Sigmoid colon (tissue), 6 donors: ENCODE measurements at regions not wholly inside any gene's neighbourhood (a gene's known extent, or its start where the extent isn't known, plus 50 kb on each side); places are given as distances from the start of the nearest gene placed in this dataset.

Experiments used
- DNase-seq: peaks from one replicate; pipeline ENCODE4 v3.0.0-alpha.2; 2019
- H3K27ac ChIP-seq, 4 donors: fragments of 200-600 bp; sonication (generic); one replicate each; pipeline ENCODE4 v1.5.1; 2016 to 2019; ENCODE audit warnings: mild to moderate bottlenecking in 1 of 4
- H3K27me3 ChIP-seq, 3 donors: fragments of 200-600 bp; sonication (generic); one replicate each; pipeline ENCODE4 v1.5.1; 2019; ENCODE audit warnings: mild to moderate bottlenecking in 1 of 3
- H3K36me3 ChIP-seq, 4 donors: fragments of 200-600 bp; sonication (generic); one replicate each; pipeline ENCODE4 v1.5.1; 2016 to 2019
- H3K4me1 ChIP-seq, 4 donors: fragments of 200-600 bp; sonication (generic); one replicate each; pipeline ENCODE4 v1.5.1; 2017 to 2019
- H3K4me3 ChIP-seq, 4 donors: fragments of 200-600 bp; sonication (generic); one replicate each; pipeline ENCODE4 v1.5.1; 2017 to 2019; ENCODE audit warnings: mild to moderate bottlenecking in 2 of 4, moderate library complexity in 1 of 4
- H3K9me3 ChIP-seq, 4 donors: fragments of 200-600 bp in 3 of 4; sonication (generic) in 3 of 4; one replicate each; pipeline versions ENCODE4 v1.5.1 to v1.6.1; 2013 to 2019
- CTCF ChIP-seq, 4 experiments: fragments of 450-650 bp in 3 of 4; fragments of 200-600 bp in 1 of 4; IDR thresholded peaks; one replicate each; pipeline ENCODE4 v1.5.1; 2016 to 2019; ENCODE audit warnings: antibody characterized with exemption in 4 of 4, mild to moderate bottlenecking in 3 of 4, moderate library complexity in 2 of 4
- EP300 ChIP-seq, 4 donors: sonication (generic); formaldehyde crosslinking; IDR thresholded peaks; one replicate each; pipeline ENCODE4 v1.6.1; 2017; ENCODE audit warnings: antibody characterized with exemption in 4 of 4
- POLR2A ChIP-seq, 2 donors: fragments of 450-650 bp; IDR thresholded peaks; one replicate each; pipeline ENCODE4 v1.6.1; 2016; ENCODE audit warnings: antibody characterized with exemption in 2 of 2, mild to moderate bottlenecking in 2 of 2, moderate library complexity in 2 of 2
- POLR2AphosphoS5 ChIP-seq, 4 donors: sonication (generic); formaldehyde crosslinking; IDR thresholded peaks; one replicate each; pipeline ENCODE4 v1.6.1; 2017; ENCODE audit warnings: antibody characterized with exemption in 4 of 4
- WGBS, 2 donors: extraction: QIAGEN DNeasy Blood & Tissue Kit; methylation state at CpG; one replicate each; pipeline ENCODE4 v1.1.7; 2013; 5-methylcytosine and 5-hydroxymethylcytosine counted together
- intact Hi-C: fragments of 100-400 bp; cut with DNase I; formaldehyde crosslinking; loops from one replicate; pipeline ENCODE4 v1.15.1; 2023
- donor health status: healthy with polysubstance abuse.
- donor health status: healthy.

- 13 to 63% methylated on average over 2 of the region's 2 CpGs for WGBS, 2 donors
- Histone ChIP-seq H3K27me3 (no peaks in the 10 kb centered on the region), H3K27ac (no peak overlapping the region), H3K4me1 (no peaks in the 10 kb centered on the region), H3K4me3 (no peak overlapping the region), H3K36me3 (no peaks in the 10 kb centered on the region), H3K9me3 (no peaks in the 10 kb centered on the region)
- intact Hi-C loops, result no loop called here
- no peak for TF ChIP-seq CTCF (IDR thresholded peaks at IDR 0.05)
- TF ChIP-seq POLR2A (IDR thresholded peaks at IDR 0.05), result no peak
- TF ChIP-seq EP300 (IDR thresholded peaks at IDR 0.05), result no peak
- TF ChIP-seq POLR2AphosphoS5 (IDR thresholded peaks at IDR 0.05), result no peak
- DNase-seq, result no peak
These were observed 325.6 kb downstream of the HRH4 start for GRCh38 chr18:24786027-24786426.

- intact Hi-C loops, result no loop called here
- Histone ChIP-seq H3K27ac (no peak overlapping the region), H3K4me1 (peaks cover 0 to 4% (median 0%) of the 10 kb centered on the region in 4 donors), H3K9me3 (no peaks in the 10 kb centered on the region), H3K27me3 (no peaks in the 10 kb centered on the region), H3K4me3 (no peak overlapping the region), H3K36me3 (no peaks in the 10 kb centered on the region)
- WGBS, 2 donors, result 90% methylated on average over 4 of the region's 4 CpGs
- no peak for DNase-seq
- TF ChIP-seq POLR2A (IDR thresholded peaks at IDR 0.05) (no peak), EP300 (IDR thresholded peaks at IDR 0.05) (no peak), CTCF (IDR thresholded peaks at IDR 0.05) (no peak), POLR2AphosphoS5 (IDR thresholded peaks at IDR 0.05) (no peak)
These were observed 329.9 kb downstream of the HRH4 start for GRCh38 chr18:24790347-24790746.

- no peak for TF ChIP-seq CTCF (IDR thresholded peaks at IDR 0.05)
- no peak for TF ChIP-seq EP300 (IDR thresholded peaks at IDR 0.05)
- TF ChIP-seq POLR2A (IDR thresholded peaks at IDR 0.05), result no peak
- no peak for TF ChIP-seq POLR2AphosphoS5 (IDR thresholded peaks at IDR 0.05)
- H3K27ac ChIP-seq, result no peak overlapping the region
- H3K36me3 ChIP-seq, result no peaks in the 10 kb centered on the region
- H3K4me1 ChIP-seq, result peaks cover 0 to 4% (median 0%) of the 10 kb centered on the region in 4 donors
- H3K4me3 ChIP-seq, result no peak overlapping the region
- H3K27me3 ChIP-seq, result no peaks in the 10 kb centered on the region
- no peaks in the 10 kb centered on the region for H3K9me3 ChIP-seq
- intact Hi-C loops, result no loop called here
- WGBS, 2 donors, result 16 to 35% methylated on average over 7 of the region's 7 CpGs
- DNase-seq, result no peak
These were observed 331.5 kb downstream of the HRH4 start for GRCh38 chr18:24791751-24792545.

- Histone ChIP-seq H3K36me3 (no peaks in the 10 kb centered on the region), H3K27me3 (no peaks in the 10 kb centered on the region), H3K9me3 (no peaks in the 10 kb centered on the region), H3K27ac (no peak overlapping the region), H3K4me3 (no peak overlapping the region), H3K4me1 (peaks cover 0 to 4% (median 0%) of the 10 kb centered on the region in 4 donors)
- WGBS, 2 donors, result 95 to 97% methylated on average over 4 of the region's 4 CpGs
- intact Hi-C loops, result no loop called here
- TF ChIP-seq EP300 (IDR thresholded peaks at IDR 0.05), result no peak
- TF ChIP-seq POLR2A (IDR thresholded peaks at IDR 0.05), result no peak
- no peak for TF ChIP-seq POLR2AphosphoS5 (IDR thresholded peaks at IDR 0.05)
- TF ChIP-seq CTCF (IDR thresholded peaks at IDR 0.05), result no peak
- no peak for DNase-seq
These were observed 333.3 kb downstream of the HRH4 start for GRCh38 chr18:24793742-24794141.
